ENCODE measurements at regions not wholly inside any gene's neighbourhood (a gene's known extent, or its start where the extent isn't known, plus 50 kb on each side); places are given as distances from the start of the nearest gene placed in this dataset.

GRCh38 chr2:15735484-15736326 lies 144.0 kb downstream of the DDX1 start:
- DNase-seq (ENCODE audit: low spot score in 2 of 2) = no peak
- Mint-ChIP-seq H3K9me3 (no peaks in the 10 kb centered on the region), H3K36me3 (ENCODE audit: insufficient read depth) (no peaks in the 10 kb centered on the region), H3K4me1 (no peaks in the 10 kb centered on the region), H3K27me3 (no peaks in the 10 kb centered on the region), H3K4me3 (no peak overlapping the region), H3K27ac (ENCODE audit: low read depth) (no peak overlapping the region)
- no peak for ATAC-seq (replicated peaks; ENCODE audit: extremely low read depth, poor library complexity, severe bottlenecking)

DNA sequence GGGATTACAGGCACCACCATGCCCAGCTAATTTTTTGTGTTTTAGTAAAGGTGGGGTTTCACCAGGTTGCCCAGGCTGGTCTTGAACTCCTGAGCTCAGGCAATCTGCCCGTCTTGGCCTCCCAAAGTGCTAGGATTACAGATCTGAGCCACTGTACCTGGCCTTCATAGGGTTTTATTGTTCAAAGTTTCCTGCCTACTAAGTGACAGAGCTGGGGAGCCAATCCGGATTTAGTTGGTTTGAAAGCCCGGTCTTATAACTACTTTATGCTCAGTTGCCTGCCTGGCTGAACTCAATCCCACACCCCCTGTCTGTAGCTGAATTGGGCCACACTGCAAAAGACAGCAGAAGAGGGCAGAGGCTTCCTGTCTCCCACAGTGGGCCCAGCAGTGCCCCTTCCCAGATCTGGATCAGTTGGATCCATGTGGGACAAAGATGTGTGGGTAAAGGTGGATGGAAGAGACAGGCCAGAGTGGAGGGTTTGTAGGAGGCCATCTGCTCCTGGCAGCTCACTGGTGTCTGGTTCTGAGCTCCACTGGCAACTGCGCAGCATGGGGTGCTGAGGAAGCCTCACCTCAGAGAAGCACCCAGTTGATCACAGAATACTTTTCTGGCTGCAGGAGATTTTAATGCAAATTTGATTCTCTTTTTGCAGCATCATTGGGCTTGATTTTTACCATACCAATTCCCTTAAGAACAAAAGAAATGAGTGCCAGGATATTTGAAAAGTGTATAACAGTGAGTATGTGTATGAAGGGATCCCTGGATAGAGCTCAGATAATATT lies 144.9 kb downstream of the DDX1 start:
- no peaks in the 10 kb centered on the region for H3K4me1 Mint-ChIP-seq
- no peak overlapping the region for H3K4me3 Mint-ChIP-seq
- no peak overlapping the region for H3K27ac Mint-ChIP-seq (ENCODE audit: low read depth)
- ATAC-seq (replicated peaks; ENCODE audit: extremely low read depth, poor library complexity, severe bottlenecking) (no peak), DNase-seq (ENCODE audit: low spot score in 2 of 2) (no peak)
- H3K27me3 Mint-ChIP-seq = no peaks in the 10 kb centered on the region
- H3K9me3 Mint-ChIP-seq = no peaks in the 10 kb centered on the region
- H3K36me3 Mint-ChIP-seq (ENCODE audit: insufficient read depth) = no peaks in the 10 kb centered on the region

DNA sequence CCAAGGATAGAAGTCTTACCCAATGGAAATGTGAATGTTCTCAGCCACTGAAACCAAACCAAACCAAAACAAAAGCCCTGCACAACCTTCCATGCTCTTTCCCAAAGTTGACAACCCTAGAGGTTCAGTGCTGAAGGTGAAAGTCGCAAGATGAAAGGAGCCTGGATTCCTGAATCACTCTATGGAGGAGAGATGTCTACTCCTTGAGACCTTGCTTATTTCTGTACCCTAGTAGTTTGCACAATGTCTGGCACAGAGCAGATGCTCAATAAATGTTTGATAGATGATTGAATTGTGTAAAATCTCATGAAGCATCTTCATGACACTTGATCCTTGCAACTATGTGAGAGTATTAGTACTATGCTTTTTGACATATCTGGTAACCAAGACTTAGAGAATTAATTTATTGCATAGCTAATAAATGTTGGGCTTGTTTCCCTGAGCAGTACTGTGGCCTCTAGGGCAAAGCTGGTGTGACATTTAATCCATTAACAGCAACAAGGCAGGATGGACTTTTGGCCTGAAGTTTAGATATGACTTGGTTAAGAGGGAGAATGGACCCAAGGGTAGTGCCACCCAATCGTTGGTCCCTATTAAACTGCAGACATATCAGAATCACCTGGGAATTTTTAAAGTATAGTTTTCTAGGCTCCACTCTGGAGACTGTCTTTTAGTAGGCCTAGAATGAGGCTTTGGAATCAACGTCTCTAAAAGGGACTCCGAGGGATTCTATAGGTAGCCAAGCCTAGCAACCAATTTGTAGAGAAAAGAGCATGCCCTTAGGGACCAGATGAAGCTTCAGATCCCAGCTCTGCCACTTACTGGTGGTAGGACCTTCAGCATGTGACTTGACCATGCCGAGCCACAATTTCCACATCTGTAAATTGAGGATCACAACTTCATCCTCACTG lies 145.9 kb downstream of the DDX1 start:
- Mint-ChIP-seq H3K36me3 (ENCODE audit: insufficient read depth) (no peaks in the 10 kb centered on the region), H3K4me3 (no peak overlapping the region), H3K4me1 (no peaks in the 10 kb centered on the region), H3K27me3 (no peaks in the 10 kb centered on the region), H3K9me3 (no peaks in the 10 kb centered on the region), H3K27ac (ENCODE audit: low read depth) (no peak overlapping the region)
- ATAC-seq (replicated peaks; ENCODE audit: extremely low read depth, poor library complexity, severe bottlenecking) (no peak), DNase-seq (ENCODE audit: low spot score in 2 of 2) (no peak)

- H3K4me1 Mint-ChIP-seq = no peaks in the 10 kb centered on the region
- H3K9me3 Mint-ChIP-seq = no peaks in the 10 kb centered on the region
- DNase-seq (ENCODE audit: low spot score in 2 of 2) = no peak
- H3K4me3 Mint-ChIP-seq = no peak overlapping the region
- H3K27ac Mint-ChIP-seq (ENCODE audit: low read depth) = no peak overlapping the region
- peaks cover 4% of the 10 kb centered on the region for H3K27me3 Mint-ChIP-seq
- no peaks in the 10 kb centered on the region for H3K36me3 Mint-ChIP-seq (ENCODE audit: insufficient read depth)
- ATAC-seq (replicated peaks; ENCODE audit: extremely low read depth, poor library complexity, severe bottlenecking) = no peak
Measured at GRCh38 chr2:15738225-15738546, 146.5 kb downstream of the DDX1 start.

- Mint-ChIP-seq H3K27me3 (peaks cover 12% of the 10 kb centered on the region), H3K9me3 (no peaks in the 10 kb centered on the region), H3K4me1 (no peaks in the 10 kb centered on the region), H3K4me3 (no peak overlapping the region), H3K36me3 (ENCODE audit: insufficient read depth) (no peaks in the 10 kb centered on the region), H3K27ac (ENCODE audit: low read depth) (no peak overlapping the region)
- ATAC-seq (replicated peaks; ENCODE audit: extremely low read depth, poor library complexity, severe bottlenecking) (no peak), DNase-seq (ENCODE audit: low spot score in 2 of 2) (no peak)
Measured at GRCh38 chr2:15738943-15739342, 147.3 kb downstream of the DDX1 start.

DNA sequence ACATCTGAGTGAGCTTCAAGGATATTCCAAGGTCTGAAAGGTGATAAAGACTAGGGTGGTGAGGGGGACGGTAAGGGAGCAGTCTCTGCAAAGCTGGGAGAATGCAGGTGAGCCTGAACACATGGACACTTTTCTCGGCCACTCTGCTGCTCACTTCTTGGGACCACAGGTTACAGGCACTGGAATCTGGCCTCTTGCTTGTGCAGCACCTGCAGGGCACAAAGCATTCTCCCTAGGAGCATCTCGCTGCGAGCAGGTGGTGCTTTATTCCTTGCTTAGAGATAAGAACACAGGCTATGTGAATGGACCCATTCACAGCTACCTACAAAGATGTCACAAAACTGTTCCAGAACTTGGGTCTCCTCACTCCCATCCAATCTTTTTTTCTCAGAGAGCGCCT lies 153.2 kb downstream of the DDX1 start:
- no peak overlapping the region for H3K4me3 Mint-ChIP-seq
- DNase-seq (ENCODE audit: low spot score in 2 of 2) = no peak
- no peaks in the 10 kb centered on the region for H3K9me3 Mint-ChIP-seq
- no peaks in the 10 kb centered on the region for H3K36me3 Mint-ChIP-seq (ENCODE audit: insufficient read depth)
- ATAC-seq (replicated peaks; ENCODE audit: extremely low read depth, poor library complexity, severe bottlenecking) = no peak
- peaks cover 33% of the 10 kb centered on the region for H3K27me3 Mint-ChIP-seq
- no peaks in the 10 kb centered on the region for H3K4me1 Mint-ChIP-seq
- H3K27ac Mint-ChIP-seq (ENCODE audit: low read depth) = no peak overlapping the region

DNA sequence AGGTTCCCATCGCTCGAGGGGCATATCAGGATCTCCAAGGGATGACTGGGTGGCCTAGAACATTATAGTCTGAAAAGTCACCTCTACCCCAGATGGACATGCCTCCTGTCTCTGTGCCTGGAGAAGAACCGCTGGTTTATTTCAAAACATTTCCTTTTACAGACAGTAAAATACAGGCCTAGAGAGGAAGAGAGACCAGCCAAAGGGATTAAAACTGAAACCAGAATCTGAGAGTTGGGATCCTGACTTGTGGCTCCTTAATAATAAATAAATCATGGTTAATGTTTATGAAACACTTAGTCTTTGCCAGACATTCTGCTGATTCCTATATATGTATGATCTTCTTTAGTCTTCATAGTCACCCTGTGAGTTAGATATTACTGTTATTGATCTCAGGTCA lies 153.7 kb downstream of the DDX1 start:
- no peak overlapping the region for H3K4me3 Mint-ChIP-seq
- DNase-seq (ENCODE audit: low spot score in 2 of 2) (no peak), ATAC-seq (replicated peaks; ENCODE audit: extremely low read depth, poor library complexity, severe bottlenecking) (no peak)
- H3K27ac Mint-ChIP-seq (ENCODE audit: low read depth) = no peak overlapping the region
- H3K27me3 Mint-ChIP-seq = peaks cover 33% of the 10 kb centered on the region
- no peaks in the 10 kb centered on the region for H3K36me3 Mint-ChIP-seq (ENCODE audit: insufficient read depth)
- H3K9me3 Mint-ChIP-seq = no peaks in the 10 kb centered on the region
- H3K4me1 Mint-ChIP-seq = no peaks in the 10 kb centered on the region

- DNase-seq (ENCODE audit: low spot score in 2 of 2) (no peak), ATAC-seq (replicated peaks; ENCODE audit: extremely low read depth, poor library complexity, severe bottlenecking) (no peak)
- no peaks in the 10 kb centered on the region for H3K9me3 Mint-ChIP-seq
- peaks cover 33% of the 10 kb centered on the region for H3K27me3 Mint-ChIP-seq
- no peak overlapping the region for H3K4me3 Mint-ChIP-seq
- no peaks in the 10 kb centered on the region for H3K36me3 Mint-ChIP-seq (ENCODE audit: insufficient read depth)
- no peaks in the 10 kb centered on the region for H3K4me1 Mint-ChIP-seq
- no peak overlapping the region for H3K27ac Mint-ChIP-seq (ENCODE audit: low read depth)
Measured at GRCh38 chr2:15745907-15746702, 154.4 kb downstream of the DDX1 start.

GRCh38 chr2:15746703-15747550 lies 155.3 kb downstream of the DDX1 start:
- ATAC-seq (replicated peaks; ENCODE audit: extremely low read depth, poor library complexity, severe bottlenecking) = no peak
- H3K36me3 Mint-ChIP-seq (ENCODE audit: insufficient read depth) = no peaks in the 10 kb centered on the region
- H3K9me3 Mint-ChIP-seq = no peaks in the 10 kb centered on the region
- no peak overlapping the region for H3K27ac Mint-ChIP-seq (ENCODE audit: low read depth)
- H3K27me3 Mint-ChIP-seq = peaks cover 33% of the 10 kb centered on the region
- H3K4me1 Mint-ChIP-seq = no peaks in the 10 kb centered on the region
- DNase-seq (ENCODE audit: low spot score in 2 of 2) = no peak
- H3K4me3 Mint-ChIP-seq = no peak overlapping the region

DNA sequence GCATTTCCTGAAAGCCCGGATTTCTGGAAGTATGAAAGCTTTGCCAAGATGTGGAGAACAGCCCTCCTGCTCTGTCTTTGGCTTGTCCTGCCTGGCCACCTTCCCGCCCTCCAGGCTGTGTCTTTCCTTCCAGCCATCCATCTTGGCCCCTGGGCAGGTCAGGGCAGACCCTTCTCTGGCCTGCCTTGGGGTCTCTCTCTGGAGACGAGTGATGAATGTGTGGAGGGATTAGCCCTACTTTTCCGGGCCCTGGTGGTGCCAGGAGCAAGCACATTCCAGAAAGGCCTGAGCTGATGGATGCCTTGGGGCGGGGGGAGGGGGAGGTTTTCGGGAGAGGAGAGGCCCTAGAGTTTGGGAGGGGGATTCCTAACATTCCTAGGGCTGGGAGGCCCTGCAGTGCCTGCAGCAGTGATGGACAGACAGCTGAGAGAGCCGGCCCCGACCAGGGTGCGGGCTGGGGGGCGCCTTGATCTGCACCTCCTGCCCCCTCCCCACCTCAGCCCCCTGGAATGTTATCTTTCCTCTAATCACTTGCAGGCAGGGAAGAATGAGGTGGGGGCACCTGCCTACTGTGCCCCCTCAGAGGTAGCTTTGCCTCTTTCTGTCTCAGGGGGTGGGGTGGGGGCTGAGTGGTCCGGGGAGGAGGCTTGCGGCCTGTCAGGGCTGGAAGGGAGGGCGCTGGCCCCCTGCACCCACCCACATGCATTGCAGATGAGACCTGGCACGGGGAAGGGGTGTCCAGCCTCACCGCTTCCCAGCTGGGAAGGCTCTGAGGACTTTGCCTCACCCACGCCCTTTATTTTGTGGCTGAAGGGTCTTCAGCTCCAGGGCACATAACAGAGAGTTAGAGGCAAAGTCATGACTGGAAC lies 156.2 kb downstream of the DDX1 start:
- H3K27me3 Mint-ChIP-seq = peaks cover 32% of the 10 kb centered on the region
- DNase-seq (ENCODE audit: low spot score in 2 of 2) (no peak), ATAC-seq (replicated peaks; ENCODE audit: extremely low read depth, poor library complexity, severe bottlenecking) (no peak)
- H3K4me3 Mint-ChIP-seq = no peak overlapping the region
- no peaks in the 10 kb centered on the region for H3K36me3 Mint-ChIP-seq (ENCODE audit: insufficient read depth)
- no peak overlapping the region for H3K27ac Mint-ChIP-seq (ENCODE audit: low read depth)
- H3K9me3 Mint-ChIP-seq = no peaks in the 10 kb centered on the region
- H3K4me1 Mint-ChIP-seq = no peaks in the 10 kb centered on the region
